Large intestine (tissue), 3 donors: ENCODE measurements at regions not wholly inside any gene's neighbourhood (a gene's known extent, or its start where the extent isn't known, plus 50 kb on each side); places are given as distances from the start of the nearest gene placed in this dataset.
A peak's percentile ranks its signal among the peaks of the same experiment; 100 is the strongest.

ENCODE experiments used
- DNase-seq, 2 donors: peaks; one replicate each; pipeline versions ENCODE4 v3.0.0 to v3.0.0-alpha.2; 2013
- H3K27ac ChIP-seq: one replicate; pipeline ENCODE4 v1.5.1; 2013; ENCODE audit warnings: low read length
- H3K27me3 ChIP-seq: 2 replicates; pipeline ENCODE4 v1.6.1; 2013; ENCODE audit warnings: low read length; ENCODE audit not compliant: control insufficient read depth, insufficient read depth
- H3K36me3 ChIP-seq: 2 replicates; pipeline ENCODE4 v1.6.1; 2013; ENCODE audit warnings: low read length; ENCODE audit not compliant: control insufficient read depth, insufficient read depth
- H3K4me1 ChIP-seq: one replicate; pipeline ENCODE4 v1.6.1; 2013; ENCODE audit warnings: low read length; ENCODE audit not compliant: control insufficient read depth, insufficient read depth
- H3K4me3 ChIP-seq: one replicate; pipeline ENCODE4 v1.5.1; 2013; ENCODE audit warnings: low read length
- H3K9me3 ChIP-seq: one replicate; pipeline ENCODE4 v1.6.1; 2013; ENCODE audit warnings: mild to moderate bottlenecking, low read depth, low read length, moderate library complexity; ENCODE audit not compliant: control insufficient read depth
- WGBS: methylation state at CpG from one replicate; pipeline ENCODE4 v1.1.5; 2013; ENCODE audit warnings: low lambda C conversion rate; ENCODE audit not compliant: insufficient coverage; 5-methylcytosine and 5-hydroxymethylcytosine counted together

DNA sequence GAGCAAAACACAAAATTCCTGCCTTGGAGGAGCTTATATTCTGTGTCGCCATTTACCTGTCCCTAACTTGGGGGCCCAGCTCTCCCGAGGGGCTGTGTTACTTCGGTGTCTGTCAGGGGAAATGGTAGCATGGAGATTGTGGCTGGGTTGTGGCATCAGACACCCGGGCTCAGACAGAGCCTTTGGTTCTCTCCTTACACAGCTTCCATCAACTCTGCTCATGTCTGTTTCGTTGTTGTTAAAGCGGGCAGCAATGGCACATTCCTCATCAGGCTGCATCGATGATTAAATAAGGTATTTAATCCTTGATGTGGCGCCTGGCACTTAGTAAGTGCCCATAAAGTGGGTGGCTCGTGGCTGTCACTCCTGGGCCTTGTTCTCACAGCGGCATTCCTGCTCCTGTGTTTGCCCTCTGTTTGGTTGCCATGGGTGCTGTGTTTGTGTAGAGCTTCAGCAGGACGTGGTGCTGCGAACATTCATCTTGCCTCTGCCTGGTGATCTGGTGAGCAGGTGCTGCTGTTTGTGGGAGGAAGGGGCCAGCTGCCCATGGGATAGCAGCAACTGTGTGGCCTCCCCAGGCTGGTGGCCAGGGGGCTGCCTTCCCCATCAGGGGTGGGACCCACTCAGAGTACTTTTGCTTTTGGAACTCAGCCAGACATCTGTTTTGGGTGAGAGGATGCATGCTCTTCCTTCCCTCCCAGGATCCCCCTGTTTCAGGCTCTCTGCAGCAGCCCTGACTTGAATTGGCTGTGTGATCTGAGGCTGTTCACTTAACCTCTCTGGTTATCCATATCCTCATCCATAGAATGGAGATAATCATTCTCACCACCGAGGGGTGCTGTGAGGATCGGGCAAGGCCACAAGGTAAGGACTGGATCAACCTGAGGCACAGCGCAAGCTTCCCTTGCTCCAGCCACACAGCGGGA, 207.2 kb upstream of the SVIL start:
- Histone ChIP-seq H3K27ac (peak overlapping the region; percentile 49), H3K4me3 (no peak overlapping the region), H3K36me3 (no peaks in the 10 kb centered on the region), H3K27me3 (no peaks in the 10 kb centered on the region), H3K9me3 (no peaks in the 10 kb centered on the region), H3K4me1 (peaks cover 19% of the 10 kb centered on the region)
- DNase-seq, result peak; percentile 68 to 74
- WGBS, result no CpG with 5 or more reads among the region's 16 CpGs

- Histone ChIP-seq H3K9me3 (no peaks in the 10 kb centered on the region), H3K4me1 (peaks cover 19% of the 10 kb centered on the region), H3K4me3 (no peak overlapping the region), H3K36me3 (no peaks in the 10 kb centered on the region), H3K27ac (peak overlapping the region; percentile 0), H3K27me3 (no peaks in the 10 kb centered on the region)
- 80% methylated on average over 1 of the region's 11 CpGs for WGBS
- DNase-seq, result peak in 1 of 2 donors; percentile 46
Observed at GRCh38 chr10:29840516-29841276, 205.9 kb upstream of the SVIL start.

- Histone ChIP-seq H3K27ac (peak overlapping the region; percentile 0), H3K4me3 (no peak overlapping the region), H3K4me1 (peaks cover 19% of the 10 kb centered on the region), H3K36me3 (no peaks in the 10 kb centered on the region), H3K9me3 (no peaks in the 10 kb centered on the region), H3K27me3 (no peaks in the 10 kb centered on the region)
- DNase-seq, result no peak
- WGBS, result 100% methylated on average over 1 of the region's 9 CpGs
Observed at GRCh38 chr10:29839826-29840515, 205.2 kb upstream of the SVIL start.

- Histone ChIP-seq H3K27me3 (no peaks in the 10 kb centered on the region), H3K9me3 (no peaks in the 10 kb centered on the region), H3K4me1 (peaks cover 19% of the 10 kb centered on the region), H3K27ac (peak overlapping the region; percentile 23), H3K4me3 (no peak overlapping the region), H3K36me3 (no peaks in the 10 kb centered on the region)
- no CpG with 5 or more reads among the region's 5 CpGs for WGBS
- no peak for DNase-seq
Observed at GRCh38 chr10:29838539-29838938, 203.8 kb upstream of the SVIL start.

GRCh38 chr10:29837586-29837985, 202.8 kb upstream of the SVIL start:
- Histone ChIP-seq H3K27ac (peak overlapping the region; percentile 16), H3K27me3 (no peaks in the 10 kb centered on the region), H3K36me3 (no peaks in the 10 kb centered on the region), H3K4me1 (peaks cover 17% of the 10 kb centered on the region), H3K9me3 (no peaks in the 10 kb centered on the region), H3K4me3 (no peak overlapping the region)
- WGBS, result no CpG with 5 or more reads among the region's 1 CpG
- DNase-seq, result no peak

DNA sequence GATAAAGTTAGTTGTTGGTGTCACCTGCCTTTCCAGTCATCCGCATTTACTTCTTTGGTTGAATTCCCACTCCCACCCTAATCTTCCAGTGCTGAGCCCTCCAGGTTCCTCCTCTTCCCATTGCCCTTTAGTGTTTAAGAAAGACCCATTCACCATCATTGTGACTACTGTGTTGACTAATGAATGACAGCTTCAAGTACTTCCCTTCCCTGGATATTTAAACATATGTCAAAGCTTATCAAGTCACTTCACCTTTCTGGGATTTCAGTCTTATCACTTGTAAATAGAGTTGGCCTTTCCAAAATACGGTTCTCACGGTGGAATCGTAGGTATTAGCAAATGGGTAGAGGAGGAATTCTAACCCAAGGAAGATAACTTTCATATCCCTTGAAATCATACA, 201.6 kb upstream of the SVIL start:
- Histone ChIP-seq H3K4me1 (peaks cover 12% of the 10 kb centered on the region), H3K27ac (no peak overlapping the region), H3K4me3 (no peak overlapping the region), H3K36me3 (no peaks in the 10 kb centered on the region), H3K27me3 (no peaks in the 10 kb centered on the region), H3K9me3 (no peaks in the 10 kb centered on the region)
- no CpG with 5 or more reads among the region's 4 CpGs for WGBS
- no peak for DNase-seq

GRCh38 chr10:29835055-29835454, 200.3 kb upstream of the SVIL start:
- no peaks in the 10 kb centered on the region for H3K27me3 ChIP-seq
- no peak for DNase-seq
- H3K4me3 ChIP-seq, result no peak overlapping the region
- H3K36me3 ChIP-seq, result no peaks in the 10 kb centered on the region
- H3K4me1 ChIP-seq, result peaks cover 2% of the 10 kb centered on the region
- H3K9me3 ChIP-seq, result no peaks in the 10 kb centered on the region
- H3K27ac ChIP-seq, result no peak overlapping the region

GRCh38 chr10:29830531-29831512, 196.1 kb upstream of the SVIL start:
- Histone ChIP-seq H3K4me3 (no peak overlapping the region), H3K9me3 (no peaks in the 10 kb centered on the region), H3K27me3 (no peaks in the 10 kb centered on the region), H3K36me3 (no peaks in the 10 kb centered on the region), H3K4me1 (no peaks in the 10 kb centered on the region), H3K27ac (no peak overlapping the region)
- no peak for DNase-seq
- whole genome bisulfite sequencing, result no CpG with 5 or more reads among the region's 6 CpGs

GRCh38 chr10:29829776-29830175, 195.0 kb upstream of the SVIL start:
- WGBS, result no CpG with 5 or more reads among the region's 2 CpGs
- no peaks in the 10 kb centered on the region for H3K27me3 ChIP-seq
- no peaks in the 10 kb centered on the region for H3K36me3 ChIP-seq
- no peaks in the 10 kb centered on the region for H3K9me3 ChIP-seq
- no peak for DNase-seq
- H3K4me3 ChIP-seq, result no peak overlapping the region
- H3K27ac ChIP-seq, result no peak overlapping the region
- H3K4me1 ChIP-seq, result no peaks in the 10 kb centered on the region
